HG03095 (cell line): ENCODE measurements at regions not wholly inside any gene's neighbourhood (a gene's known extent, or its start where the extent isn't known, plus 50 kb on each side); places are given as distances from the start of the nearest gene placed in this dataset.
"Not testable (repeated sequence)": the region's sequence is repeated elsewhere in the genome, so short reads cannot be mapped to it uniquely, and the experiment has no call there.

Experiments used
- ATAC-seq: cut with Tn5 transposase; IDR thresholded peaks from one replicate; pipeline ENCODE4 v1.9.1; 2021; ENCODE audit warnings: moderate library complexity; ENCODE audit not compliant: unreplicated experiment

- no peak for ATAC-seq
Observed at GRCh38 chr11:38924644-38925043, 2326.6 kb upstream of the RAG2 start.

GRCh38 chr11:38900211-38900610, 2302.2 kb upstream of the RAG2 start:
- no peak for ATAC-seq

GRCh38 chr11:38894201-38894600, 2296.2 kb upstream of the RAG2 start:
- ATAC-seq: not testable (repeated sequence)

GRCh38 chr11:38884145-38884865, 2286.3 kb upstream of the RAG2 start:
- no peak for ATAC-seq

GRCh38 chr11:38867338-38867737, 2269.3 kb upstream of the RAG2 start:
- no peak for ATAC-seq

- ATAC-seq: no peak
Observed at GRCh38 chr11:38865922-38866321, 2267.9 kb upstream of the RAG2 start.

GRCh38 chr11:38842991-38843390, 2245.0 kb upstream of the RAG2 start:
- no peak for ATAC-seq

- ATAC-seq: no peak
Observed at GRCh38 chr11:38839071-38839470, 2241.0 kb upstream of the RAG2 start.

GRCh38 chr11:38835966-38836365, 2237.9 kb upstream of the RAG2 start:
- no peak for ATAC-seq

- ATAC-seq: no peak
Observed at GRCh38 chr11:38824573-38824972, 2226.5 kb upstream of the RAG2 start.

- ATAC-seq: not testable (repeated sequence)
Observed at GRCh38 chr11:38821786-38822185, 2223.8 kb upstream of the RAG2 start.

- ATAC-seq: no peak
Observed at GRCh38 chr11:38819981-38820380, 2221.9 kb upstream of the RAG2 start.

GRCh38 chr11:38818720-38819119, 2220.7 kb upstream of the RAG2 start:
- no peak for ATAC-seq

GRCh38 chr11:38814670-38815069, 2216.6 kb upstream of the RAG2 start:
- ATAC-seq: no peak

GRCh38 chr11:38809521-38809920, 2211.5 kb upstream of the RAG2 start:
- ATAC-seq: no peak

GRCh38 chr11:38796281-38796680, 2198.2 kb upstream of the RAG2 start:
- no peak for ATAC-seq

- no peak for ATAC-seq
Observed at GRCh38 chr11:38795027-38795426, 2197.0 kb upstream of the RAG2 start.

GRCh38 chr11:38791346-38791961, 2193.4 kb upstream of the RAG2 start:
- ATAC-seq: peak; percentile 63

GRCh38 chr11:38788561-38788960, 2190.5 kb upstream of the RAG2 start:
- no peak for ATAC-seq

- no peak for ATAC-seq
Observed at GRCh38 chr11:38784164-38784563, 2186.1 kb upstream of the RAG2 start.

- no peak for ATAC-seq
Observed at GRCh38 chr11:38766796-38767195, 2168.8 kb upstream of the RAG2 start.

- ATAC-seq: no peak
Observed at GRCh38 chr11:38759394-38759793, 2161.4 kb upstream of the RAG2 start.

GRCh38 chr11:38756537-38756936, 2158.5 kb upstream of the RAG2 start:
- ATAC-seq: no peak
